Mucosa of gallbladder (tissue), 1 donor: ENCODE measurements at regions not wholly inside any gene's neighbourhood (a gene's known extent, or its start where the extent isn't known, plus 50 kb on each side); places are given as distances from the start of the nearest gene placed in this dataset.

Experiments used
- DNase-seq: peaks from one replicate; pipeline ENCODE4 v3.0.0-alpha.2; 2020; ENCODE audit warnings: low spot score
- donor health status: DM: no; HTN: no; CAD: no.

DNA sequence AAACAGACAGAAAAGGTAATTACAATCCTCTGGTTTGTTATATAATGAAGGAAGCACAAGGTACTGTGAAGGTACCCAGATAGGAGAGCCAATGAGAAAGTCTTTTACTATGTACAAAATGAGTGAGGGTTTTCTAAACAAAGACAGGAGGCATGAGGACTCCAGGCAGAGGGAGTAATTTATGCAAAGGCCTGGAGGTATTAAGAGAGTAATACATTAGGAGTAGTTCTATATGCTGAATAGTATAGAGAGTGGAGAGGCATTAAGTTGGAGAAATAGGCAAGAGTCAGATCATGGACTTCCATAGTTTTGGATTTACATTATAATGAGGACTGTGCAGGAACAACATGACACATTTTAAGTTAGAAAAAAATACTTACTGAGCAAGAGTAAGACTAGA is 216.0 kb downstream of the SCG2 start:
- no peak for DNase-seq

DNA sequence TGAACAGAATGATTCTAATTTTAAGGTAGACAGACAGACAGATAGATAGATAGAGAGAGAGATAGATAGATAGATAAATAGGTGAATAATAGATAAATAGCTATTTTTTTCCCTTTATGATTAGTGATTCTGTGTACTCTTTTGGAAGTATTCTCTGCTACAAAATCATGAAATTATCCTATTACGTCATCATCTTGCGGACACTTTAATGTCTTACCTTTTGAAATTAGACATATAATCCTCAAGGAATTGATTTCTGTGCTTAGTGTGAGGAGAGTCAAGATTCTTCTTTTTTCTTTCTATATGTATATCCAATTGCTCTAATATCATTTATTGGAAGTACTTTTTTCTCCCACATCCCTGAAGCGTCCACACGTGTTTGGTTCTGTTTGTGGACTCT is 215.2 kb downstream of the SCG2 start:
- DNase-seq = no peak

DNA sequence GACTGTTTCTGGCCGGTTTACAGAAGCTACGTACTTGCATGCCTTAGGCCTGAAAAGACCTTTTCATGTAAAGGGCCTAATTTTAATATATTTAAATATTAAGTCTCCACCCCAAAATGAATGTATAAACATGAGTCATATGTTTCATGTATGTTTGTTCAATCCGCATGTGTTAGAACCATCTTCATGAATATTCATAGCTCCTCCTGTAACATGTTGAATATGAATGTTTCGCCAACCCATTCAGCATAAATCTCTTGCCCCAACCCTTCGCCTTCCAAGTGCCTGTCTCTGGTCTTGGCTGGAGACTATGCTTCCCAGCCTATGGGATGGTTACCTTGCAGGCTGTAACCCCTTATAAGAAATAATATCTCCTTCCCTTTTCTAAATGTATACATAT is 212.5 kb downstream of the SCG2 start:
- DNase-seq = no peak

DNA sequence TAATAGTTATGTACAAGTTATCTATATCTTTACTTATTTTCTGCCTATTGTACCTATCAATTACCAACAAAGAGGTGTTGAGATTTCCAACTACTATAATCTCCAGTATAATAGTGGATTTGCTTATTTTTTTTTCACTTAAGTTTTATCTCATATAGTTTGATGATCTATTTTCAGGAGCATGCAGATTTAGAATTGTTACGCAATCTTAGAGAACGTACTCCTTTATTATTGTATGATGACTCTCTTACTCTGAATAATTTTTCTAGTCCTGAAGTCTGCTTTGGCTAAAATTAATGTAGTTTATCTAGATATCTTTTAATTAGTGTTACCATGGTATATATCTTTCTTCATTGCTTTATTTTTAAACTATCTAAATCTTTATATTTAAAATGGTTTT is 205.2 kb downstream of the SCG2 start:
- DNase-seq = no peak

DNA sequence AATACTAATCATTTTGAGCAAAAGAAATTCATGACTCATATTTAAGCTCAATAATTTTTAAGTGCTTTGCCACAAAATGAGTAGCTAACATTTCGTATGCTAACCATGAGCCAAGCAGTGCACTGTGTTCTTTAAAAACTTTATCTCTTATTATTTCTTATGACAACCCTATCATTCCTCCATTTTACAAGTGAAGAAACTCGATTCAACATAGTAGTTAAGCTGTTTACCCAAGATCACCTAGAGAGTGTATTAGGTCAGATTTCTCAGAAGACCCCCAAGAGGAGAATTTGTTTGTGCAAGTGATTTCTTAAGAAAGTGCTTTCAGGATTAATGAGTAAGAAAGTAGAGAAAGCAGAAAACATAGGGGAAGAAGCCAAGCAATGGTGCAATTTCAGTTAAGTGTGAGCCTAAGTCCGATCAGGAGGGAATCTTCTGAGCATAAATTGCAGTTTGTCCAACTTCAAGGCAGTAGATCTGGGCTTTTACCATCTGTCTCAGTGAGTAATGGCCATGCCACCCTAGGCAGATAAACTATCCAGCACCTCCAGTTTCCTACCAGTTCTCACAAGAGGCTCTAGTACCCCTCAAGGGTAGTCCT is 202.7 kb downstream of the SCG2 start:
- DNase-seq = no peak

DNA sequence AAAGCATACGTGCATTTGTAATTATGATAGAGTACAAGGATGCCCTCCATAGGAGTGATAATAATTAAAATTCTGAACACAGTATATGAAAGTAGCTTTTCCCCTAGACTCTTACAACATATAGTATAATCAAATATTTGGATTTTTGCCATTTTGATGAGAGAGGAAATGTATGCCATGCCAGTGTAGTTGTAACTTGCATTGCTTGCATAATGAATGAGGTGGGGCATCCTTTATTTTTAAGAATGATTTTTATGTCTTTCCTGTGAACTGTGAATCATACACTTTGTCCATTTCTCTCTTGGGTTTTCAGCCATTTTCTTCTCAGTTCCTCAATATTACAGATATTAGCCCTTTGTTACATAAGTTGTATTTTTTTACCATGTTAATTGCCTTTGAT is 197.5 kb downstream of the SCG2 start:
- DNase-seq = no peak

DNA sequence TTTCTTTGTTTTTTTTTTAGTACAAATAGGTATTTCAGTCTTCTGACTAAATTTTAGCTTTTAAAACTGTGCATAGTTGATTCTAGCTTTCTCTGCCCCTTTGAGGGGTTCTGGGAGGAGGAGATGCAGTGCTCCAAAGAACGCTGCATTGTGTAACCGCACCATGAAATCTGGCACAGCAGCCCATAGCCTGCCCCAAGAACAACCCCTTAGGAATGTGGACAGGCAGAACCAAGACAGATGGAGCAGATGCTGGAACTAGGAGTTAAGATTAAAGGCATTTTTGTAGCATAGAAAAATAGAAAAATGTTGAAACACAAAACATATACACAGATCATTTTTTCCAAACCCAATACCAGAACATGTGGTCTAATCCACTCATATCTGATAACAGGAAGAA is 187.5 kb downstream of the SCG2 start:
- peak; percentile 49 for DNase-seq

DNA sequence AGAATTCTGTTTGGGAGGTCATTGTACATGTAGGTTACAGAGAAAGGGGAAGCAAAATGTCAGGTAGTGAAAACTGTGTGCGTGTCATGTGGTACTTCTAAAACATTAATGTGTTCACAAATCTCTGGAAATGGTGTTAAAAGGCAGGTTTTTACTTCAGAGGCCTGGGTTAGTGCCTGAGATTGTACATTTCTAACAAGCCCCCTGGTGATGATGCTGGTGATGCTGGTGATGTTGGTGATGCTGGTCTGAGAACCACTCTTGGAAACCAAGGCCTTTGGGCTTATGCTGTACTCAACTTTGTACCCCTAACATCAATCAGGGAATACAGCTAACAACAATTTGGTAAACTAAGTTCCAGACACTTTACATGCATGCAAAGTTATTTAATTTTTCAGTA is 187.1 kb downstream of the SCG2 start:
- DNase-seq = no peak

DNA sequence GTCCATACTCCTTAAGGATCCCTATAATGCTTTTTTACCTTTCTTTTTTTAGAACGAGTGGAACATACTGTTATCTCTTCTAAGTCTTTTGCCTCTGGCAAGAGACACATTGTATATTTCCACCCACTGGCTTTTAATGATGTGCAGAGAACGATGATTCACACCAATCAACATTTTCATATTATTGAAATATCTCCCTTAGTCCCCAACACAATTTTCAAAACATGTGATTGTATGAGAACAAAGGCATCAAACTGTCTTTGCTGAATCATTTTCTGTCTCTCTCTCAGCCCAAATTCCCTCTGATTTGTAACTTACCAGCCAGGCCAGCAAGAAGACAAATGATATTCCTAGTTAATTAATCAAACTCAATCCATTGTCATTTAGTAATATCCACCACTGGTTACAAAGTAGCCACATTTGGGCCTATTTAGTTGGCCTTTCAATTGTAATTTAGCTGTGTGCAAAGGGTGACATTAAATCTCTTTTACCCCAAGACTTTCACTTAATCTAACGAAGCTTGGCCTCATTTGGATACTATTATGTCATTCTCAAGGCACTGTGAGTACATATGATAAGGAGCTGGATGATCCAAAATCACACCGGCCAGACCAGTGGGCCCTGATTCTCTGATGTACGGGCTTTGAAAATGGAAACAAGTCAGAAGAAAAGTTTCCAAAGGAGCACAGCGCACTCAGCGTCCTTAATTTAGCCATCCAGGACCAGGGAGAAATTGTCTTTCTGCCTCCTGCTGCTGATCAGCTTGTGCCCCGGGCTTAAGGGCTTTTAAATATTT is 185.1 kb downstream of the SCG2 start:
- DNase-seq = no peak

DNA sequence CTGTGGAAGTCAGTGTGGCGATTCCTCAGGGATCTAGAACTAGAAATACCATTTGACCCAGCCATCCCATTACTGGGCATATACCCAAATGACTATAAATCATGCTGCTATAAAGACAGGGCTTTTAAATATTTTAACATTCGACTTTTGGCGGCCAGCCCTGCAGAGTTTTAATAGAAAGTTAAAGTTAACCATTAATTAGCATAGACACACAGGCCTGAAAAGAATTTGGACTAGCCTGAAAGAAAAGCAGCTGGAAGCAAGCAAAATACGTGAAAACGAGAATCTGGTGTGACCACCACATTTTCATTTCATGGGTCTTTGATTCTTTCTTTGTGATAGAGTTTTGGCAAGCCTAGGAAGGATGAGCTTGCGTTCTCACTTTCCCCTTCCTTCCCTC is 184.0 kb downstream of the SCG2 start:
- no peak for DNase-seq

DNA sequence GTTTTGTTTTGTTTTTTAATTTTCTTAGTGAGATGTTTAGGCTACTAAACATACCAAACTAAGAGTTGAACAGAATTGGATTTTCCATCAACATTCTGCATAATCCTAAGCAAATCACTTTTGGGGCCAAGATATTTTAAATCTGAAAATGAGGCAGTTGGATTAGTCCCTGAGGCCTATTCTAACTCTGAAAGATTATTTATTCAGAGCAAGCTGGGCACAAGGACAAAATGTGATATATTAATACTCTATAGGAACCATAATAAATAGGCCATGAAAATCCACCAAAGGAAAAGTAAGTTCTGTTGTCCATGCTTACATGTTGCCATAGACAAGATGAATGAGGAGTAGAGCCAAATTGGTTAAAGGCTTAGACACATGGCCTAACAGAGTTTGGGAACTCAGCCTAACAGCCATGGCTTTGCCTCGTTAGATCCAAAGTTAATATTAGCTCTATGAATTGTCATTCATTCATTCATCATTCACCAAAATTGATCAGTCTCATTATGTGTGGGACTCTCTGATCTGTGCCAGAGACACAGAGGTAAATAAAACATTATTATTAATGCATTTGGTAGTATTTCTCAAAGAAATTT is 183.5 kb downstream of the SCG2 start:
- no peak for DNase-seq

DNA sequence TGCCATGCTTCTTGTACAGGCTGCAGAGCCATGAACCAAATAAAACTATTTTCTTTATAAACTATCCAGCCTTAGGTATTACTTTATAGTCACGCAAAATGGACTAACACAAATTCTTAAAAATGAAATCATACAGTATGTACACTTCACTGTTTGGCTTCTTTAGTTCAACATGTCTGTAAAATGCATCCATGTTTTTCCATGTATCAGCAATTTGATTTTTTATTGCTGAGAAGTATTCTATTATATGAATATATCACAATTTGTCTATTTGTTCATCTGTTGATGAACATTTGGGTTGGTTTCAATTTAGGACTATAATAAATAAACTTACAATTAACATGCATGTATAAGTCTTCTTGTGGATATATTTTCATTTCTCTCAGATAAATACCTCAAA is 182.1 kb downstream of the SCG2 start:
- DNase-seq = no peak

DNA sequence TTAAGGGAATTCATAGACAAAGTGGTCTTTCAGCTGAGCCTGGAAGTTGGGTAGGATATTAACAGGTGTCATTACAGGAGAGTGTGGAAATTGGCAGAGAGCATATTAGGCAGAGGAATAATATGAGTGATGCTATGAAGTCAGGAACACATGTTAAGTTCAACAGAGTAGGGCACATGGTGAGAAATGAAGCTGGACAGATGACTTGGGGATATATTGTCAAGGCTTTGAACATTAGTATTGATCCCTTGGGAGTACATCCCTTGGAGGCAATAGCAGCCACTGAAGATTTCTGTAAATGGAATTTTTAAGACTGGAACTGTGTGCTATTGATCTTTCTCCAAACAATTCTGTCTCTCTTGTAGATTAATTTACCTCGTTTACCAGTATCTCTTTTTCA is 170.7 kb downstream of the SCG2 start:
- DNase-seq = no peak

DNA sequence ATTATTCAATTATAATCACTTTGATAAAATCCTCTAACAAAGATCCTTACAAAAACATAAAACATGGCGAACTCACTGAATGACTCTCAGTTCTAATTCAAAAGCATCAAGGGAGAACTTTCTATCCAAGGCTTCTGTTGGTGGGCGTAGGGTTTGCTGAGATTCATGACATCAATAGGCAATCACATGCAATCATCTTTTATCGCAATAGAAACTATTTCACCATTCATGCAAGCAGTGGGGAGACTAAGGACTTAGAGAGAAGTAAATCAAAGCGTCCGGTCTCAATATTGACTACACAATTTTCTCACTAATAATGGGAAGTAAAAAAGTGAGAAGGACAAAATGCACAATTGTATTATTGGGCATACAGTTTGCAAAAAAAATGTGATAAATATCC is 168.7 kb downstream of the SCG2 start:
- no peak for DNase-seq

DNA sequence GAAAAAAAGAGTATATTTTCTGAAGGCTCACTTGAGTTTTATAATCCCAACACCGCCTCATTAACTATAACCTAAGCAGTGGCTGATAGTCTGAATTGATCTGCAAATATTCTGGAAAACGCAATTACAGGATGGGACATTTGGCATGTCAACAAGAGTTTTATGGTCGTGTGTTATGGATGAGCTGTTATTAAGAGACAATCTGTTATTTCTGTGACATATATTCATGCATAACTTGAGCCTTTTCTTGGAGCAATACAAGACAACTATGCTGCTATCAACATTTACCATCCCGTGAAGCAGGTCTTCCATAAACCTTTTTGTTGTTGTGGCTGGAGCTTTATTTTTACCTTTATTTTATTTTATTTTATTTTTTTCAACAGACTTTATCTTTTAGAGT is 164.4 kb downstream of the SCG2 start:
- no peak for DNase-seq

DNA sequence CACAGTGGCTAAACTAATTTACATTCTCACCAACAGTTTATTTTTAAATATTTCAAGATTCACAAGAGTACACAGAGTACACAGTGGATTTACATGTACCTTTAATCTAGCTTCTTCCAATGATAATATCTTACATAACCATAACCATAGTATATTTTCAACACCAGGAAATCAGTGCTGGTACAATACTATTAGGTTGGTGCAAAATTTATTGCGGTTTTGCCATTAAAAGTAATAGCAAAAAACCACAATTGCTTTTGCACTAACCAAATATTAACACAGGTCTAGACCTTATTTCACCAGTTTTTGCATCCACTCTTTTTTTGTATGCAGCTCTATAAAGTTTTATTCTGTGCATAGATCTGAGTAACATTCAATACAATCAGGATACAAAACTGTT is 163.0 kb downstream of the SCG2 start:
- no peak for DNase-seq

DNA sequence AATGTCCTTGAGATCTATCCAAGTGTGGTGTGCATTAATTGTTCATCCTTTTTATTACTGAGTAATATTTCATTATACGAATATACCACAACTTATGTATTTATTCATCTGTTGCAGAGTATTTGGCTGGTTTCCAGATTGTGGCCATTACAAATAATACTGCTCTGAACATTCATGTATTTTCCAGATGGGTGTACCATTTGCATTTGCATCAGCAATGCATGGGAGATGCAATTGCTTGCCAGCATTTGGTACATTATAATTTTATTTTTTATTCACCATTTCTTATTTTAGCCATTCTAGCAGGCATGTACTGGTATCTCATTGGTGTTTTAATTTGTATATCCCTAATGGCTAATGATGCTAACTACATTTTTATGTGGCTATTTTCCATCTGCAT is 162.4 kb downstream of the SCG2 start:
- no peak for DNase-seq

DNA sequence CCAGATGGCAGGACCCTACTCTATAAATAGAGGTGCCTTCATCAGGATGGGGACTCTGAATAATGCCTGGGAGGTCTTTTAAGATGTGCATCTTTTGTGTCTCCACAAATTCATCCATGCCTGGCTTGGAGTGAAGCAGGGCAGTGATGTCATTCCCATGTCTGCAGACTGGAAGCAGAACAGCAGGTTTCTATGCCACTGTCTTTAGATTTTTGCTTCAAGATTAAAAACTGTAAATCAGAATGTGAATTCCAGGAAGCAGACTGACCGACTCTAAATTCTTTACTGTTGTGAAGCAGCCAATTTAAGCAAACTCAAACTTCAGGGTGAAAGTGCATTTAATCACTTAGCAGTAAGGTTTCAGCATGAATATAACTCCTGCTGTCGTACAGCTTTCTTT is 159.3 kb downstream of the SCG2 start:
- DNase-seq = no peak

DNA sequence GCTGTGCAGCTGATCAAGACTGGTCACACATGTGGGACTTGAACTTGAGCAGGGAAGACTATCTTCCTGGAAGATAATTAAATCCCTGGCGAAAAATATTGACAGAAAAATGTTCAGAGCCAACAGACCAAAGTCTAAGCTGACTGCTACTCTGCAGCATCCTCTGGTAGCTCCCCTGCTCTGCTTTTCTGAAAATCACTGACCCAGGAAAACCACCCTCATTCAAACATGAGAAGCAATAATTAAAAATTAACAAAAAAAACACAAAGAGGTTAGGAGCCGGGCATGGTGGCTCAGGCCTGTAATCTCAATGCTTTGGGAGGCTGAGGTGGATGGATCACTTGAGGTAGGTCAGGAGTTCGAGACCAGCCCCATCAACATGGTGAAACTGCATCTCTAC is 151.9 kb downstream of the SCG2 start:
- DNase-seq = no peak

DNA sequence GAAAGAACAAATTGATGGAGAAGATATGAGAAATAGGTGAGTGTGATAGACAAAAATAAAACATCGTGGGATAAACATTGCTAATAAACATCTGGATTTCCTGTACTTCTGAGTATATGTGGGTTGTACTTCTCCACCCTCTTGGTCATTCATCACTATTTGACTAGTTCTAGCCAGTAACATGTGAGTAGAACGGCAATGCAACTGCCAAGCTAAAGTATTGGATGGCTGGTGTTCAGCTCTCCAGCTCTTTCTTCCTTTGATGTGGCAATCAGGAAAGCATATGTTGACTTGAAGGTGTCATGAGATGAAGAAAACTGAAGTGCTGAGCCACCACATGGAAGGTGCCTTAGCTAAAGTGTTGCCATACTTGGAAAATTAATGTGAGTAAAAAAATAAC is 144.9 kb downstream of the SCG2 start:
- DNase-seq = no peak

DNA sequence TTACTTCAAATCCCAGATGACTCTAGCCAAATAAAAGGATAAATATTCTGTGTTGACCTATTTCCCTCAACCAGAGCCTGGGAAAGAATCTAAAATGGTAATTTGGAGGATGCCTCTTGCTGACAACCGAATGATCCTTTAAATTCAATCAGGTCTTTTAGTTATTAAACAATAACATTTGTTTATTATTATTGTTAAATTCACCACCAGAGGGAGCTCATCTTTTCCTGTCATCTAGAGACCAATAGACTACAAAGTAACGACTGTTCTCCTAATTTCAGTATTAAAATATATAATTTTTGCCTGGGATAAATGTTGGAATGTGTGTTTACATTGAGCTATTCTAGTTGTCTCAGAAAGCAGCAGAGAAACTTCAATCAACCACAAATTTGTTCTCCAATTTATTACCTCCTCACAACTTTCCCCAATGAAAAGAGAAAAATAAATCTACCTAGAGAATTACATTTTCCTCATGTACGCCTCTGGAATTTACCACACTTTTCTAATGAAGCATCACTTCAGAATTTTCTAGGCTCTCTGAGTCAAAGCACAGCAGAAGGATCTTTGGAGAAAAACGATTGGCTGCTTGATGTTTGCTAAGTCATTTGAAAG is 142.7 kb downstream of the SCG2 start:
- no peak for DNase-seq

DNA sequence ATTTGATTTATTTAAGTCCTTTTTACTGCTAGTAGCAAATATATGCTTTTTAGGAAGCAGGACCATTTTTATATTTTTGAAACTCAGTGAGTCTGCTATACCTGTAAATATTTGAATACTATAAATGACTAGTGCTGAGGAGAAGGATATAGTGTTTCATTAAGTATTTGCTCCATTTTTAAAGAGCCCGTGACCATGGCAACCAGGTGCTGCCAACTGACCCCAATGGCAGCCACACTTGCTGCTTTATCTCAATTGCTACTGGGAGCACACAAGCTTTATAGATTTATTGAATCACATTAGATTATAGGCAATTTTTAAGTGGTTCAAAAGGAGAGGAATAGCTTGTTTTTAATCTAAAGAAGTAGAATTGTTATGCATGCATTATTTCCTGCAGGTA is 142.0 kb downstream of the SCG2 start:
- no peak for DNase-seq

DNA sequence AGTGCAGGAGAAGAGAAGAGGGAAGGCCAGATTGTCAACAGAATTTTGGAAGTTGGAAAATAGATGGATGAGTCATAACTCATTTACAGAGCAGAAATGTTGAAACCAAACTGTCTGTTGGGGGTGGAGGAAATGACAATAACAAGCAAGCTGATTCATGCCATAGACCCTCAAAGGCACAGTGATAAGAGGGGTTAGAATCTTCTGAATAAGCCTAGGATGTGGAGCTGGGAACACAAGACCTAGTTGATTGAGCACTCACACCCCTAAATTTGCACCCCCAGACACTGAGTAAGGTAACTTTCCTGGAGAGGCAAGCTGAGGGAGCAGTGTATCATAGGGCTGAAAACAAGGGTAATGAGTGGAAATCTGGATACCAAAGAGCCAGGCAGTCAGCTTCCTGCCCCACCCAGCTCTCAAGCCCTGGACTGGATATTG is 141.4 kb downstream of the SCG2 start:
- DNase-seq = no peak
